ENCODE measurements at regions not wholly inside any gene's neighbourhood (a gene's known extent, or its start where the extent isn't known, plus 50 kb on each side); places are given as distances from the start of the nearest gene placed in this dataset.

GRCh38 chr2:75982719-75983118 lies 272.0 kb upstream of the GCFC2 start:
- TF ChIP-seq CTCF (conservative IDR thresholded peaks at IDR 0.05): no peak
- no peak for TF ChIP-seq ZFX (IDR thresholded peaks at IDR 0.05)

Data from C4-2B (cell line).